Osteoblast (primary cell): ENCODE measurements at regions not wholly inside any gene's neighbourhood (a gene's known extent, or its start where the extent isn't known, plus 50 kb on each side); places are given as distances from the start of the nearest gene placed in this dataset.

Experiments
- DNase-seq: peaks from one replicate; pipeline ENCODE4 v3.0.0; 2011; ENCODE audit warnings: low spot score, mixed read lengths; ENCODE audit not compliant: insufficient read length; ENCODE audit errors: missing footprints
- H2AFZ ChIP-seq: 2 replicates; pipeline ENCODE4 v1.6.0; 2011; ENCODE audit warnings: mild to moderate bottlenecking, low read length
- H3K27ac ChIP-seq: 2 replicates; pipeline ENCODE4 v1.5.1; 2011; ENCODE audit warnings: mild to moderate bottlenecking, low read depth, low read length, moderate library complexity
- H3K27me3 ChIP-seq: 2 replicates; pipeline ENCODE4 v1.6.0; 2012; ENCODE audit warnings: mild to moderate bottlenecking, control low read depth, inconsistent platforms, low read length, moderate library complexity; ENCODE audit not compliant: insufficient read depth
- H3K36me3 ChIP-seq: 2 replicates; pipeline ENCODE4 v1.5.1; 2011; ENCODE audit warnings: mild to moderate bottlenecking, low read length, control low read depth, moderate library complexity; ENCODE audit not compliant: insufficient read depth
- H3K4me1 ChIP-seq: 2 replicates; pipeline ENCODE4 v1.5.1; 2011; ENCODE audit warnings: mild to moderate bottlenecking, low read length, control low read depth, moderate library complexity; ENCODE audit not compliant: insufficient read depth
- H3K4me2 ChIP-seq: 2 replicates; pipeline ENCODE4 v1.6.0; 2011; ENCODE audit warnings: mild to moderate bottlenecking, low read length; ENCODE audit not compliant: insufficient read depth
- H3K4me3 ChIP-seq: fragments of 200-600 bp; sonication (generic); 3 replicates; pipeline ENCODE4 v1.5.1; 2012; ENCODE audit warnings: mild to moderate bottlenecking, low read length, inconsistent platforms; ENCODE audit not compliant: insufficient read depth
- H3K79me2 ChIP-seq: 2 replicates; pipeline ENCODE4 v1.6.0; 2012; ENCODE audit warnings: mild to moderate bottlenecking, low read length, control low read depth, inconsistent platforms; ENCODE audit not compliant: insufficient read depth
- H3K9me3 ChIP-seq: 2 replicates; pipeline ENCODE4 v1.5.1; 2011; ENCODE audit warnings: low read depth, low read length, control low read depth
- H4K20me1 ChIP-seq: 2 replicates; pipeline ENCODE4 v1.6.0; 2012; ENCODE audit warnings: mild to moderate bottlenecking, low read length, control low read depth; ENCODE audit not compliant: insufficient read depth
- TF ChIP-seq, protein P1 (sequence below): IDR thresholded peaks from 2 replicates; pipeline ENCODE4 v1.5.1; 2011; ENCODE audit warnings: mild to moderate bottlenecking, low read depth, low read length, moderate library complexity; ENCODE audit errors: extremely low read depth

DNA sequence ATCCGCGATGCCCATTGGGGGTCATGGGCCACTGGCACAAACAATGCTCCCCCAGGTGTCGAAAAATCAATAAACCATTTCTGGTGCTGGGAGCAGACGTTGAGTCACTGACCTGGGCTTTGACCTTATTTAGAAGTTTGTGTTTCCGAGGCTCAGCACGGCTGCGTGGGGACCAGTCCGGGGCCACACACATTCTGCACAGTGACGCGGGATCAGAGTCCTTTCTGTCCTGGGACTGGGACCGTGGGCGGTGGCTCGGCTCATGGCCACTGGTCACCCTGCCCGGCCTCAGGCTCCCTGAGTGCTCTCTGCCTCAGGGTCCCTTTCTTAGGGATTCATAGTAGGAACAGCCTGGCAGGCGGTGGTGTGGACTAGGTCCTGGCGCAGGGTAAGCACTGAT is 1266.0 kb downstream of the BRD1 start:
- DNase-seq: no peak
- Histone ChIP-seq H3K4me3 (no peak overlapping the region), H3K27ac (no peak overlapping the region), H4K20me1 (no peaks in the 10 kb centered on the region), H3K4me1 (no peaks in the 10 kb centered on the region), H3K4me2 (no peak overlapping the region), H3K27me3 (no peaks in the 10 kb centered on the region), H2AFZ (no peak overlapping the region), H3K9me3 (no peaks in the 10 kb centered on the region), H3K79me2 (no peaks in the 10 kb centered on the region), H3K36me3 (no peaks in the 10 kb centered on the region)
- TF ChIP-seq, protein P1, sequence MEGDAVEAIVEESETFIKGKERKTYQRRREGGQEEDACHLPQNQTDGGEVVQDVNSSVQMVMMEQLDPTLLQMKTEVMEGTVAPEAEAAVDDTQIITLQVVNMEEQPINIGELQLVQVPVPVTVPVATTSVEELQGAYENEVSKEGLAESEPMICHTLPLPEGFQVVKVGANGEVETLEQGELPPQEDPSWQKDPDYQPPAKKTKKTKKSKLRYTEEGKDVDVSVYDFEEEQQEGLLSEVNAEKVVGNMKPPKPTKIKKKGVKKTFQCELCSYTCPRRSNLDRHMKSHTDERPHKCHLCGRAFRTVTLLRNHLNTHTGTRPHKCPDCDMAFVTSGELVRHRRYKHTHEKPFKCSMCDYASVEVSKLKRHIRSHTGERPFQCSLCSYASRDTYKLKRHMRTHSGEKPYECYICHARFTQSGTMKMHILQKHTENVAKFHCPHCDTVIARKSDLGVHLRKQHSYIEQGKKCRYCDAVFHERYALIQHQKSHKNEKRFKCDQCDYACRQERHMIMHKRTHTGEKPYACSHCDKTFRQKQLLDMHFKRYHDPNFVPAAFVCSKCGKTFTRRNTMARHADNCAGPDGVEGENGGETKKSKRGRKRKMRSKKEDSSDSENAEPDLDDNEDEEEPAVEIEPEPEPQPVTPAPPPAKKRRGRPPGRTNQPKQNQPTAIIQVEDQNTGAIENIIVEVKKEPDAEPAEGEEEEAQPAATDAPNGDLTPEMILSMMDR: no peak

DNA sequence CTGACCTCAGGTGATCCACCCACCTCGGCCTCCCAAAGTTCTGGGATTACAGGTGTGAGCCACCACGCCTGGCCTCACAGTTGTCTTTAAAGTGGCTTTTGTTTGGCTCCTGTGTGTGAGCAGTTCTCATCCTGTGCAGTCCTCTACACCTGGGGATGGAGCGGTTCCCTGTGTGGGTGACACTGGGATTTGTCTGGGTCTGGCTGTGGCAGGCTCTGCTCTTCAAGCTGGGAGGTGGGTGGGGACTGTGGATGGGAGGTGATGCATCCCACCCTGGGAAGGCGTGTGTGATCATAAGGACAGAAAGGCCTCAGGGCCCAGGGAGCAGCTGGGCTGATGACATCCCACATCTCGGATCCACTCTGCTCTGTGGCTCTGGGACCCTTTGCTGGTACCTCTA is 1266.8 kb downstream of the BRD1 start:
- Histone ChIP-seq H3K4me1 (no peaks in the 10 kb centered on the region), H3K4me3 (no peak overlapping the region), H4K20me1 (no peaks in the 10 kb centered on the region), H3K79me2 (no peaks in the 10 kb centered on the region), H3K27ac (no peak overlapping the region), H2AFZ (no peak overlapping the region), H3K9me3 (no peaks in the 10 kb centered on the region), H3K36me3 (no peaks in the 10 kb centered on the region), H3K4me2 (no peak overlapping the region), H3K27me3 (no peaks in the 10 kb centered on the region)
- TF ChIP-seq, protein P1: no peak
- DNase-seq: no peak

DNA sequence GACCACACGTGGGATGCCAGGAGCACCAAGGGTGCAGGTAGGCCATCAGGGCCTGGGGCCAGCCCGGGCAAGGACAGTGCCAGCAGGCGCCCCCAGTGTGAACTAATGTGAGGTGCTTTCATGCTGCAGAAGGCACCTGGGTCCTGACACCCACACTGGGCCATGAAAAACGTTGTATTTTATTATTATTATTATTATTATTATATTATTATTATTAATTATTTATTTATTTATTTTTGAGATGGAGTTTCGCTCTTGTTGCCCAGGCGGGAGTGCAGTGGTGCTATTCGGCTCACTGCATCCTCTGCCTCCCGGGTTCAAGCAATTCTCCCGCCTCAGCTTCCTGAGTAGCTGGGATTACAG is 1267.3 kb downstream of the BRD1 start:
- Histone ChIP-seq H2AFZ (no peak overlapping the region), H3K79me2 (no peaks in the 10 kb centered on the region), H3K36me3 (no peaks in the 10 kb centered on the region), H3K4me2 (no peak overlapping the region), H3K27me3 (no peaks in the 10 kb centered on the region), H3K4me1 (no peaks in the 10 kb centered on the region), H4K20me1 (no peaks in the 10 kb centered on the region), H3K27ac (no peak overlapping the region), H3K4me3 (no peak overlapping the region), H3K9me3 (no peaks in the 10 kb centered on the region)
- no peak for DNase-seq
- TF ChIP-seq, protein P1: no peak

DNA sequence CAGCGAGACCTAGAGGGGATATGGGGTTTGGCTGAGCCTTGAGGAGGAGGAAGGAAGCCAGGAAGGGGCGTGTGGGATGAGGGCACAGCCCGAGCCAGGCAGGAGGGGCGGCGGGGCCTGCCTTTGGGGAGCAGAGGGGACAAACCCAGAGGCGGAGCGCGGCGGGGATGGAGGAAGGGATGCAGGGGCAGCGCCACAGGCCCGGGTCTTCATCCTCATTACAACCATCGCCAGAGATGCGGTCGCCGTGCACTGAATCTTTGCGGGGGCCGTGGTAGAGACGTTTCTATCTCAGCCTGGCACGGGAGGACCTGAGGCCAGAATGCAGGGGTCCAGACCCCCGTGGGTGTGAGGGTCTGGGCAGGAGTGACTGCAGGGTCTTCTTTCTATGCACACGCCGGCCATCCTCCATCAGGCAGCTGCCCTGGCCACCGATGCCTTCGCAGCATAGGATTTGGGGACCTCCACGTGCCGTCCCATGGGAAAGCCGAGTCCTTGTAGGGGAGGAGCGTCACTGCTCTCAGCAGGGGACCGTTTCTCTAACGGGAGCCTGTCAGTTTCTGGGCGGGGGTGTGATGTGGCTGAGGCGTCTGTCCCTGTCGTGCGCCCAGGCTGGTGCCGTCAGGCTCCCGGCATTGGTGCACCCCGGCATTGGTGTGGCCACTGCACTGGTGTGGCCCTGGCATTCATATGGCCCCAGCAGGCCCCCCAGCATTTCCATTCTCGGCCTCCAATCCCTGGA is 1267.9 kb downstream of the BRD1 start:
- Histone ChIP-seq H3K9me3 (no peaks in the 10 kb centered on the region), H3K36me3 (no peaks in the 10 kb centered on the region), H3K4me1 (no peaks in the 10 kb centered on the region), H4K20me1 (no peaks in the 10 kb centered on the region), H2AFZ (no peak overlapping the region), H3K27ac (no peak overlapping the region), H3K79me2 (no peaks in the 10 kb centered on the region), H3K27me3 (no peaks in the 10 kb centered on the region), H3K4me3 (no peak overlapping the region), H3K4me2 (no peak overlapping the region)
- TF ChIP-seq, protein P1: no peak
- DNase-seq: no peak
